Liver (tissue), 8 donors: ENCODE measurements at regions not wholly inside any gene's neighbourhood (a gene's known extent, or its start where the extent isn't known, plus 50 kb on each side); places are given as distances from the start of the nearest gene placed in this dataset.

Experiments used
- DNase-seq: peaks from one replicate; pipeline ENCODE4 v3.0.0-alpha.2; 2017; ENCODE audit warnings: low spot score
- H3K27ac ChIP-seq, 2 donors: one replicate each; pipeline ENCODE4 v1.7.0; 2013; ENCODE audit warnings: inconsistent platforms in 2 of 2, low read length in 2 of 2, control low read depth in 1 of 2, low read depth in 1 of 2, mild to moderate bottlenecking in 1 of 2
- H3K27me3 ChIP-seq, 4 donors: one replicate each; pipeline versions ENCODE4 v1.6.1 to v1.7.0; 2013; ENCODE audit warnings: low read length in 3 of 4, inconsistent platforms in 1 of 4, mild to moderate bottlenecking in 1 of 4, moderate library complexity in 1 of 4; ENCODE audit not compliant: control insufficient read depth in 4 of 4, insufficient read depth in 4 of 4
- H3K36me3 ChIP-seq, 4 donors: one replicate each; pipeline versions ENCODE4 v1.6.1 to v1.7.0; 2013; ENCODE audit warnings: low read length in 3 of 4, mild to moderate bottlenecking in 3 of 4, low read depth in 1 of 4, moderate library complexity in 1 of 4; ENCODE audit not compliant: control insufficient read depth in 4 of 4, insufficient read depth in 3 of 4
- H3K4me1 ChIP-seq, 4 donors: one replicate each; pipeline versions ENCODE4 v1.6.1 to v1.7.0; 2013; ENCODE audit warnings: low read length in 3 of 4, mild to moderate bottlenecking in 3 of 4, moderate library complexity in 1 of 4; ENCODE audit not compliant: control insufficient read depth in 4 of 4, insufficient read depth in 4 of 4
- H3K4me3 ChIP-seq, 3 donors: one replicate each; pipeline versions ENCODE4 v1.6.1 to v1.7.0; 2013; ENCODE audit warnings: low read length in 3 of 3, control low read depth in 1 of 3, low read depth in 1 of 3, mild to moderate bottlenecking in 1 of 3
- H3K9ac ChIP-seq, 2 donors: one replicate each; pipeline ENCODE4 v1.7.0; 2013; ENCODE audit warnings: low read length in 2 of 2, mild to moderate bottlenecking in 2 of 2, moderate library complexity in 2 of 2, control low read depth in 1 of 2, low read depth in 1 of 2
- H3K9me3 ChIP-seq, 4 donors: one replicate each; pipeline versions ENCODE4 v1.6.1 to v1.7.0; 2013; ENCODE audit warnings: low read length in 3 of 4; ENCODE audit not compliant: control insufficient read depth in 4 of 4
- ATF3 ChIP-seq: IDR thresholded peaks from 2 replicates; pipeline ENCODE4 v1.6.1; 2016; ENCODE audit warnings: antibody characterized with exemption
- EGR1 ChIP-seq, 2 donors: IDR thresholded peaks; 2 replicates each; pipeline ENCODE4 v1.6.1; 2016 to 2018; ENCODE audit warnings: antibody characterized with exemption in 2 of 2, low read depth in 2 of 2
- FOXA1 ChIP-seq: IDR thresholded peaks from 2 replicates; pipeline ENCODE4 v1.6.1; 2016; ENCODE audit warnings: antibody characterized with exemption
- FOXA2 ChIP-seq: IDR thresholded peaks from 2 replicates; pipeline ENCODE4 v1.6.1; 2016; ENCODE audit warnings: antibody characterized with exemption
- GABPA ChIP-seq, 2 donors: IDR thresholded peaks in 1 of 2; conservative IDR thresholded peaks in 1 of 2; 2 replicates each; pipeline ENCODE4 v1.6.1; 2016; ENCODE audit warnings: antibody characterized with exemption in 2 of 2, mild to moderate bottlenecking in 1 of 2, moderate library complexity in 1 of 2
- HNF4A ChIP-seq, 2 donors: conservative IDR thresholded peaks; 2 replicates each; pipeline ENCODE4 v1.6.1; 2016; ENCODE audit warnings: antibody characterized with exemption in 2 of 2, mild to moderate bottlenecking in 2 of 2
- HNF4G ChIP-seq: IDR thresholded peaks from 2 replicates; pipeline ENCODE4 v1.6.1; 2016; ENCODE audit warnings: antibody characterized with exemption
- JUND ChIP-seq, 2 donors: IDR thresholded peaks; 2 replicates each; pipeline ENCODE4 v1.6.1; 2016; ENCODE audit warnings: antibody characterized with exemption in 2 of 2
- NR2F2 ChIP-seq: IDR thresholded peaks from 2 replicates; pipeline ENCODE4 v1.6.1; 2016; ENCODE audit warnings: antibody characterized with exemption
- RAD21 ChIP-seq, 2 donors: IDR thresholded peaks; 2 replicates each; pipeline ENCODE4 v1.6.1; 2016; ENCODE audit warnings: antibody characterized with exemption in 2 of 2, mild to moderate bottlenecking in 2 of 2
- REST ChIP-seq: IDR thresholded peaks from 2 replicates; pipeline ENCODE4 v1.6.1; 2016; ENCODE audit warnings: antibody characterized with exemption, mild to moderate bottlenecking
- RXRA ChIP-seq, 2 donors: IDR thresholded peaks; 2 replicates each; pipeline ENCODE4 v1.6.1; 2017 to 2018; ENCODE audit warnings: antibody characterized with exemption in 2 of 2, mild to moderate bottlenecking in 1 of 2
- SP1 ChIP-seq: IDR thresholded peaks from 2 replicates; pipeline ENCODE4 v1.6.1; 2018; ENCODE audit warnings: antibody characterized with exemption, mild to moderate bottlenecking
- TAF1 ChIP-seq: conservative IDR thresholded peaks from 2 replicates; pipeline ENCODE4 v1.6.1; 2016; ENCODE audit warnings: antibody characterized with exemption, mild to moderate bottlenecking
- YY1 ChIP-seq: IDR thresholded peaks from 2 replicates; pipeline ENCODE4 v1.6.1; 2016; ENCODE audit warnings: antibody characterized with exemption, mild to moderate bottlenecking
- ZBTB33 ChIP-seq: IDR thresholded peaks from 2 replicates; pipeline ENCODE4 v1.6.1; 2016; ENCODE audit warnings: antibody characterized with exemption
- WGBS: extraction: QIAGEN DNeasy Blood & Tissue Kit; methylation state at CpG from one replicate; pipeline ENCODE4 v1.1.7; 2013; 5-methylcytosine and 5-hydroxymethylcytosine counted together
- TF ChIP-seq, protein P1 (sequence below): fragments of 150-350 bp; IDR thresholded peaks from 2 replicates; pipeline ENCODE4 v1.5.1; 2017; ENCODE audit warnings: improper control_type of control experiment, low read depth, low read length; ENCODE audit not compliant: missing input control
- TF ChIP-seq, protein P2 (sequence below): IDR thresholded peaks from 2 replicates; pipeline ENCODE4 v1.6.1; 2016; ENCODE audit warnings: antibody characterized with exemption
- donor health status: healthy.
- donor health status: healthy.
- donor health status: healthy.
- donor health status: healthy.
- donor health status: healthy.

DNA sequence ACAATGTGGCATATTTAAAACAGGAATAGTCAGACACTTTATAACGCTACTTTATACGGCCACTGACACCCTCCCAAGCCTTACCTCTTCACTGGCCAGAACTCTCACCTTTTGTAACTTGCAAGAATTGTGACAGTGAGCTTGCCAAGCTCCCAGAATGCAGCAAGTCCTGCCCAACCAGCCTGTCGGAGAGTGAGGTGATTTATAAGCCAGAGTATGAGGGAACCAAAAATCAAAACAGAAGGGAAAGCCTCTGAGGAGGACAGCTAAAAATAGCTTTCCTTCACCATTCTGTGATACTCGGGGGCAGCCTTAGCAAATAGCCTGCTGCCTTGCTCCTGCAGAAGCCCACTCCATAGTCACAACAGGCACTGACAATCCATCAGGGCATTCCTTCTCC is 229.7 kb downstream of the FAM76B start:
- Histone ChIP-seq H3K4me1 (no peaks in the 10 kb centered on the region), H3K9me3 (no peaks in the 10 kb centered on the region), H3K27me3 (no peaks in the 10 kb centered on the region), H3K9ac (no peak overlapping the region), H3K4me3 (no peak overlapping the region), H3K27ac (no peak overlapping the region), H3K36me3 (no peaks in the 10 kb centered on the region)
- 82% methylated on average over 4 of the region's 4 CpGs for WGBS
- TF ChIP-seq NR2F2, result no peak
- DNase-seq, result no peak

- no peaks in the 10 kb centered on the region for H3K4me1 ChIP-seq
- H3K36me3 ChIP-seq, result no peaks in the 10 kb centered on the region
- no peak for DNase-seq
- H3K9ac ChIP-seq, result no peak overlapping the region
- no peak overlapping the region for H3K4me3 ChIP-seq
- WGBS, result 79% methylated on average over 1 of the region's 1 CpG
- H3K27me3 ChIP-seq, result no peaks in the 10 kb centered on the region
- no peak overlapping the region for H3K27ac ChIP-seq
- no peak for TF ChIP-seq ATF3
- no peak for TF ChIP-seq JUND (IDR thresholded peaks at IDR 0.05)
- no peak for TF ChIP-seq EGR1 (IDR thresholded peaks at IDR 0.05; ENCODE audit: low read depth in 2 of 2)
- no peak for TF ChIP-seq SP1
- no peak for TF ChIP-seq FOXA1
- TF ChIP-seq TAF1, result no peak
- no peaks in the 10 kb centered on the region for H3K9me3 ChIP-seq
Measured at GRCh38 chr11:95557376-95557775, 232.2 kb downstream of the FAM76B start.

GRCh38 chr11:95556342-95557163 is 233.0 kb downstream of the FAM76B start:
- Histone ChIP-seq H3K27me3 (no peaks in the 10 kb centered on the region), H3K4me1 (no peaks in the 10 kb centered on the region), H3K4me3 (no peak overlapping the region), H3K27ac (no peak overlapping the region), H3K36me3 (no peaks in the 10 kb centered on the region), H3K9me3 (no peaks in the 10 kb centered on the region), H3K9ac (no peak overlapping the region)
- no peak for DNase-seq
- no peak for TF ChIP-seq YY1
- TF ChIP-seq JUND (IDR thresholded peaks at IDR 0.05), result no peak
- no peak for TF ChIP-seq HNF4A (conservative IDR thresholded peaks at IDR 0.05)
- TF ChIP-seq HNF4G, result no peak
- TF ChIP-seq, protein P1, sequence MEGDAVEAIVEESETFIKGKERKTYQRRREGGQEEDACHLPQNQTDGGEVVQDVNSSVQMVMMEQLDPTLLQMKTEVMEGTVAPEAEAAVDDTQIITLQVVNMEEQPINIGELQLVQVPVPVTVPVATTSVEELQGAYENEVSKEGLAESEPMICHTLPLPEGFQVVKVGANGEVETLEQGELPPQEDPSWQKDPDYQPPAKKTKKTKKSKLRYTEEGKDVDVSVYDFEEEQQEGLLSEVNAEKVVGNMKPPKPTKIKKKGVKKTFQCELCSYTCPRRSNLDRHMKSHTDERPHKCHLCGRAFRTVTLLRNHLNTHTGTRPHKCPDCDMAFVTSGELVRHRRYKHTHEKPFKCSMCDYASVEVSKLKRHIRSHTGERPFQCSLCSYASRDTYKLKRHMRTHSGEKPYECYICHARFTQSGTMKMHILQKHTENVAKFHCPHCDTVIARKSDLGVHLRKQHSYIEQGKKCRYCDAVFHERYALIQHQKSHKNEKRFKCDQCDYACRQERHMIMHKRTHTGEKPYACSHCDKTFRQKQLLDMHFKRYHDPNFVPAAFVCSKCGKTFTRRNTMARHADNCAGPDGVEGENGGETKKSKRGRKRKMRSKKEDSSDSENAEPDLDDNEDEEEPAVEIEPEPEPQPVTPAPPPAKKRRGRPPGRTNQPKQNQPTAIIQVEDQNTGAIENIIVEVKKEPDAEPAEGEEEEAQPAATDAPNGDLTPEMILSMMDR, result no peak
- TF ChIP-seq RAD21 (IDR thresholded peaks at IDR 0.05), result no peak
- TF ChIP-seq, protein P2, sequence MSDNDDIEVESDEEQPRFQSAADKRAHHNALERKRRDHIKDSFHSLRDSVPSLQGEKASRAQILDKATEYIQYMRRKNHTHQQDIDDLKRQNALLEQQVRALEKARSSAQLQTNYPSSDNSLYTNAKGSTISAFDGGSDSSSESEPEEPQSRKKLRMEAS, result no peak
- no peak for TF ChIP-seq RXRA (IDR thresholded peaks at IDR 0.05)
- TF ChIP-seq EGR1 (IDR thresholded peaks at IDR 0.05; ENCODE audit: low read depth in 2 of 2), result no peak
- no peak for TF ChIP-seq FOXA2
- no peak for TF ChIP-seq FOXA1
- no peak for TF ChIP-seq ATF3
- TF ChIP-seq ZBTB33, result no peak
- no peak for TF ChIP-seq NR2F2
- TF ChIP-seq REST, result no peak
- no peak for TF ChIP-seq SP1
- TF ChIP-seq GABPA (IDR thresholded peaks at IDR 0.05 in 1 of 2, conservative IDR thresholded peaks at IDR 0.05 in 1 of 2), result no peak
- TF ChIP-seq TAF1, result no peak
- WGBS, result 76% methylated on average over 5 of the region's 5 CpGs
